ENCODE measurements at regions not wholly inside any gene's neighbourhood (a gene's known extent, or its start where the extent isn't known, plus 50 kb on each side); places are given as distances from the start of the nearest gene placed in this dataset.

DNA sequence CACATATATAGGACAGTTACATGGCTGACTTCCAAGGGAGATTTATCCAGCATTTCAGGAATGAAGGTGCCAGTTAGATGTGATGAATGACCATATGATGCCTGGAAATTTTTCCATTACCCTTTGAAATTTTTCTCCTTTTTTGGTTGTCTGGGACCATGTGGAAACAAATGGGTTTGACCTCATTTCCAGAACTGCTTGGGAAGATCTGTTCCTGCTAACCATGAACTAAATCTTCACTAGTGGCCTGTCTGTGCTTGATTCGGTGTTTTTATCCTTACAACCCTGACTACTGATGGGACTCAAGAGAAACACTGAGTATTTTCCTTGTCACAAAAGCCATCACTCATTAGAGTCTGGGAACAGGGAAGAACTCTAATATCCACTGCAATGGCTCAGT is 409.4 kb downstream of the PDCD6IP start:
- Mint-ChIP-seq H3K4me1 (ENCODE audit: low read depth, unreplicated experiment) (no peaks in the 10 kb centered on the region), H3K9me3 (ENCODE audit: unreplicated experiment) (no peaks in the 10 kb centered on the region), H3K27me3 (ENCODE audit: insufficient read depth, unreplicated experiment) (peaks cover 5% of the 10 kb centered on the region), H3K36me3 (ENCODE audit: insufficient read depth, unreplicated experiment) (no peaks in the 10 kb centered on the region), H3K4me3 (ENCODE audit: unreplicated experiment) (no peak overlapping the region), H3K27ac (ENCODE audit: unreplicated experiment) (no peak overlapping the region)
- no peaks in the 10 kb centered on the region for H3K4me1 ChIP-seq
- intact Hi-C loops (cut with micrococcal nuclease; ENCODE audit: unreplicated experiment): no loop called here
- H3K9me3 ChIP-seq: no peaks in the 10 kb centered on the region
- no peaks in the 10 kb centered on the region for H3K27me3 ChIP-seq (replicated peaks; ENCODE audit: control insufficient read depth, insufficient read depth, low read length)
- H3K36me3 ChIP-seq (ENCODE audit: control insufficient read depth, insufficient read depth, low read length): no peaks in the 10 kb centered on the region
- ChIA-PET POLR2A (no interaction called here), CTCF (no interaction called here)
- no TSS peak for BruUV-seq (replicated peaks)
- DNase-seq: no peak
- no peak overlapping the region for H3K4me3 ChIP-seq (ENCODE audit: low read depth, low read length)
- TF ChIP-seq, protein P1, sequence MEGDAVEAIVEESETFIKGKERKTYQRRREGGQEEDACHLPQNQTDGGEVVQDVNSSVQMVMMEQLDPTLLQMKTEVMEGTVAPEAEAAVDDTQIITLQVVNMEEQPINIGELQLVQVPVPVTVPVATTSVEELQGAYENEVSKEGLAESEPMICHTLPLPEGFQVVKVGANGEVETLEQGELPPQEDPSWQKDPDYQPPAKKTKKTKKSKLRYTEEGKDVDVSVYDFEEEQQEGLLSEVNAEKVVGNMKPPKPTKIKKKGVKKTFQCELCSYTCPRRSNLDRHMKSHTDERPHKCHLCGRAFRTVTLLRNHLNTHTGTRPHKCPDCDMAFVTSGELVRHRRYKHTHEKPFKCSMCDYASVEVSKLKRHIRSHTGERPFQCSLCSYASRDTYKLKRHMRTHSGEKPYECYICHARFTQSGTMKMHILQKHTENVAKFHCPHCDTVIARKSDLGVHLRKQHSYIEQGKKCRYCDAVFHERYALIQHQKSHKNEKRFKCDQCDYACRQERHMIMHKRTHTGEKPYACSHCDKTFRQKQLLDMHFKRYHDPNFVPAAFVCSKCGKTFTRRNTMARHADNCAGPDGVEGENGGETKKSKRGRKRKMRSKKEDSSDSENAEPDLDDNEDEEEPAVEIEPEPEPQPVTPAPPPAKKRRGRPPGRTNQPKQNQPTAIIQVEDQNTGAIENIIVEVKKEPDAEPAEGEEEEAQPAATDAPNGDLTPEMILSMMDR (IDR thresholded peaks at IDR 0.05; ENCODE audit: insufficient read depth in 1 of 2, low read depth in 1 of 2, low read length in 1 of 2, severe bottlenecking in 1 of 2, unreplicated experiment in 1 of 2): no peak

DNA sequence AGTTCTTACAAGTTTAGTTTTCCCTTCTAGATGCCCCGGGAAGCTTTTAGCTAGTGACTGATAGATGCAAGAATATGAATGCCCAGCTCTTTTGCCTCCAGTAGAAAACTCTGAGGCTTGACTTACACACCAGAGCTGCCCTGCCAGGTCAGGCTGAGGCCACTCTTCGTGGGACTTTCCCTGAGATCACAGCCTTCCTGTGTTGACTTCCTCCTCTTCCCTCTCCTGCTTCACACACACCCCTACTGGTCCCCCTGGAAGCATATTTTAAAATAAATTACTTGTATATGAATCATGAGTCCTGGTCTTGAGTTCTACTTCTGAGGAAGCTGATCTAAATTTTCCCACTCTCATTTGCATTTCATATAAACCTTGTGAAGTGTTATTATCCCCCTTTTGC is 413.7 kb downstream of the PDCD6IP start:
- DNase-seq: no peak
- H3K27ac Mint-ChIP-seq (ENCODE audit: unreplicated experiment): no peak overlapping the region
- POLR2A ChIA-PET: no interaction called here
- no peaks in the 10 kb centered on the region for H3K9me3 Mint-ChIP-seq (ENCODE audit: unreplicated experiment)
- no peaks in the 10 kb centered on the region for H3K4me1 ChIP-seq
- H3K36me3 Mint-ChIP-seq (ENCODE audit: insufficient read depth, unreplicated experiment): no peaks in the 10 kb centered on the region
- H3K9me3 ChIP-seq: no peaks in the 10 kb centered on the region
- no TSS peak for BruUV-seq (replicated peaks)
- intact Hi-C loops (cut with micrococcal nuclease; ENCODE audit: unreplicated experiment): no loop called here
- TF ChIP-seq, protein P1 (IDR thresholded peaks at IDR 0.05; ENCODE audit: insufficient read depth in 1 of 2, low read depth in 1 of 2, low read length in 1 of 2, severe bottlenecking in 1 of 2, unreplicated experiment in 1 of 2): no peak
- no peak overlapping the region for H3K4me3 Mint-ChIP-seq (ENCODE audit: unreplicated experiment)
- no peak overlapping the region for H3K4me3 ChIP-seq (ENCODE audit: low read depth, low read length)
- no peaks in the 10 kb centered on the region for H3K4me1 Mint-ChIP-seq (ENCODE audit: low read depth, unreplicated experiment)
- peaks cover 5% of the 10 kb centered on the region for H3K27me3 Mint-ChIP-seq (ENCODE audit: insufficient read depth, unreplicated experiment)
- no peaks in the 10 kb centered on the region for H3K36me3 ChIP-seq (ENCODE audit: control insufficient read depth, insufficient read depth, low read length)
- CTCF ChIA-PET: no interaction called here
- no peaks in the 10 kb centered on the region for H3K27me3 ChIP-seq (replicated peaks; ENCODE audit: control insufficient read depth, insufficient read depth, low read length)

DNA sequence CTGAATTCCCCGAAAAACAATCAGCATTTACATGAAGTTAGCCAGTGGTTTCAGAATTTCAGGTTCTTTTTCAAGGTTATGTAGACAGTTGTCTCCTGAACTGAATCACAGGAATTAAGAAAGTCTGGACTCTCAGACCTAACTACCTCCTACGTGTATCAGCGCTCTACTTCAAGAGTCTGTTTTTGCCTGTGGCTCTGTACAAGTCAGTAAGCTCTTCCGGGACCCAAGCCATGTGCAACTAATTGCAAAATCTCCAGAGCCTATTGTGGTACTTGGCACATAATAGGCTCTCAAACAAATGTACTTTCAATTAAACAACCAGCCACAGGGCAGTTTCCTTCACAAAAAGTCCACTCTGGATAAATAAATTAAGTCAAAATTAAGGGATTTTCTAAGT is 414.2 kb downstream of the PDCD6IP start:
- CTCF ChIA-PET: no interaction called here
- H3K36me3 Mint-ChIP-seq (ENCODE audit: insufficient read depth, unreplicated experiment): no peaks in the 10 kb centered on the region
- no peaks in the 10 kb centered on the region for H3K27me3 ChIP-seq (replicated peaks; ENCODE audit: control insufficient read depth, insufficient read depth, low read length)
- intact Hi-C loops (cut with micrococcal nuclease; ENCODE audit: unreplicated experiment): no loop called here
- H3K4me1 Mint-ChIP-seq (ENCODE audit: low read depth, unreplicated experiment): no peaks in the 10 kb centered on the region
- no peaks in the 10 kb centered on the region for H3K9me3 Mint-ChIP-seq (ENCODE audit: unreplicated experiment)
- H3K27ac Mint-ChIP-seq (ENCODE audit: unreplicated experiment): no peak overlapping the region
- H3K4me3 Mint-ChIP-seq (ENCODE audit: unreplicated experiment): no peak overlapping the region
- no peak for DNase-seq
- no peaks in the 10 kb centered on the region for H3K9me3 ChIP-seq
- H3K27me3 Mint-ChIP-seq (ENCODE audit: insufficient read depth, unreplicated experiment): peaks cover 5% of the 10 kb centered on the region
- H3K4me1 ChIP-seq: no peaks in the 10 kb centered on the region
- H3K4me3 ChIP-seq (ENCODE audit: low read depth, low read length): no peak overlapping the region
- H3K36me3 ChIP-seq (ENCODE audit: control insufficient read depth, insufficient read depth, low read length): no peaks in the 10 kb centered on the region
- TF ChIP-seq, protein P1 (IDR thresholded peaks at IDR 0.05; ENCODE audit: insufficient read depth in 1 of 2, low read depth in 1 of 2, low read length in 1 of 2, severe bottlenecking in 1 of 2, unreplicated experiment in 1 of 2): no peak
- BruUV-seq (replicated peaks): no TSS peak
- POLR2A ChIA-PET: no interaction called here

Data from Caco-2 (cell line).